Mucosa of rectum (tissue), 2 donors: ENCODE measurements at regions not wholly inside any gene's neighbourhood (a gene's known extent, or its start where the extent isn't known, plus 50 kb on each side); places are given as distances from the start of the nearest gene placed in this dataset.

Experiments
- H3K27ac ChIP-seq, 2 donors: one replicate each; pipeline ENCODE4 v1.7.0; 2013; ENCODE audit warnings: inconsistent platforms in 2 of 2, low read depth in 2 of 2, low read length in 2 of 2
- H3K27me3 ChIP-seq, 2 donors: one replicate each; pipeline ENCODE4 v1.7.0; 2013; ENCODE audit warnings: low read length in 2 of 2; ENCODE audit not compliant: control insufficient read depth in 2 of 2, insufficient read depth in 2 of 2
- H3K36me3 ChIP-seq, 2 donors: one replicate each; pipeline ENCODE4 v1.7.0; 2013; ENCODE audit warnings: low read length in 2 of 2; ENCODE audit not compliant: control insufficient read depth in 2 of 2, insufficient read depth in 2 of 2
- H3K4me1 ChIP-seq, 2 donors: one replicate each; pipeline ENCODE4 v1.7.0; 2013; ENCODE audit warnings: low read length in 2 of 2, mild to moderate bottlenecking in 1 of 2; ENCODE audit not compliant: control insufficient read depth in 2 of 2, insufficient read depth in 2 of 2
- H3K4me3 ChIP-seq, 2 donors: one replicate each; pipeline ENCODE4 v1.7.0; 2013; ENCODE audit warnings: low read length in 2 of 2
- H3K9ac ChIP-seq, 2 donors: one replicate each; pipeline ENCODE4 v1.7.0; 2013; ENCODE audit warnings: low read length in 2 of 2, low read depth in 1 of 2, mild to moderate bottlenecking in 1 of 2
- H3K9me3 ChIP-seq, 2 donors: one replicate each; pipeline ENCODE4 v1.7.0; 2013; ENCODE audit warnings: low read length in 2 of 2; ENCODE audit not compliant: control insufficient read depth in 2 of 2
- donor health status: healthy.
- donor health status: Normal muscosa, but diverticular disease.

DNA sequence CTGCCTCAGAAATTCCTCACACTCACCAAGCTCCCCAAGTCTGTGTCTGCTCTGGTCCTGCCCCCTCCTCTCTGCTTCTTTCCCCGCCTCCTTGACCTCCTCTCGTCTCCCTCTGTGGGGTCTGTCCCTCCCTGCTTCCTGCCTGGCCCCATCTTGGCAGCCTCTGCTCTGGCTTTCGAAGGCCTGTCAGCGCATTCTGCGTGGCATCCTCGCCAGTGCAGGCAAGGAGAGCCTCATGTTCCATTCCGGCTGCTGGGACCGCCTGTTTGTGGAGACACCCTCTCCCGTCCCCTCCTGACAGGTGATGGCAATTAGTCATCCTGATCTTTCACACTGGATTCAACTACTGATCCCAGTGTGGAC, 51.7 kb upstream of the COL13A1 start:
- no peaks in the 10 kb centered on the region for H3K4me1 ChIP-seq
- H3K9ac ChIP-seq, result no peak overlapping the region
- H3K4me3 ChIP-seq, result no peak overlapping the region
- H3K27me3 ChIP-seq, result peaks cover 0 to 4% of the 10 kb centered on the region in 2 donors
- no peak overlapping the region for H3K27ac ChIP-seq
- no peaks in the 10 kb centered on the region for H3K36me3 ChIP-seq
- no peaks in the 10 kb centered on the region for H3K9me3 ChIP-seq

GRCh38 chr10:69750725-69751124, 51.0 kb upstream of the COL13A1 start:
- Histone ChIP-seq H3K27ac (no peak overlapping the region), H3K9ac (no peak overlapping the region), H3K27me3 (peaks cover 0 to 2% of the 10 kb centered on the region in 2 donors), H3K36me3 (no peaks in the 10 kb centered on the region), H3K4me1 (no peaks in the 10 kb centered on the region), H3K9me3 (no peaks in the 10 kb centered on the region), H3K4me3 (no peak overlapping the region)

- Histone ChIP-seq H3K4me3 (no peak overlapping the region), H3K36me3 (no peaks in the 10 kb centered on the region), H3K27me3 (peaks cover 0 to 2% of the 10 kb centered on the region in 2 donors), H3K4me1 (no peaks in the 10 kb centered on the region), H3K27ac (no peak overlapping the region), H3K9me3 (no peaks in the 10 kb centered on the region), H3K9ac (no peak overlapping the region)
These were observed 50.5 kb upstream of the COL13A1 start for GRCh38 chr10:69751214-69751613.
